CD4-positive, alpha-beta T cell treated with Interleukin-6 at 100 ng/mL for 8 hours (primary cell): ENCODE measurements at regions not wholly inside any gene's neighbourhood (a gene's known extent, or its start where the extent isn't known, plus 50 kb on each side); places are given as distances from the start of the nearest gene placed in this dataset.
"Not testable (repeated sequence)": the region's sequence is repeated elsewhere in the genome, so short reads cannot be mapped to it uniquely, and the experiment has no call there.

Source experiments
- DNase-seq: peaks from one replicate; pipeline ENCODE4 v3.0.0-alpha.2; 2020; ENCODE audit warnings: mixed read lengths, low spot score

DNA sequence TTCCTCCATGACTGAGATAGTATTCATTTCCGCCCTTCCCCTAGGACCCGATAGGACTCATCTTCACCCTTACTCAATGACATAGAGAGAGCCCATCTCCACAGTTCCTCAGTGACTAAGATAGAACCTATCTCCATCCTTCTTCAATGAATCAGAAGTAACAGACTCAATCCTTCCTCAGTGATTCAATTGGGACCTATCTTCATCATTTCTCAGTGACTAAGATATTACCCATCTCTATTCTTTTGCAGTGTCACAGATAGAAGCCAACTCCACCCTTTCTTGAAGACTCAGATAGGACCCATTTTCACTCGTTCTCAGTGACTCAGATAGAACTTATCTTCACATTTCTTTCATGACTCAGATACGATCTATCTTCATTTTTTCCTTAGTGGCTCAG lies 164.6 kb downstream of the FBXO4 start:
- DNase-seq, result no peak

DNA sequence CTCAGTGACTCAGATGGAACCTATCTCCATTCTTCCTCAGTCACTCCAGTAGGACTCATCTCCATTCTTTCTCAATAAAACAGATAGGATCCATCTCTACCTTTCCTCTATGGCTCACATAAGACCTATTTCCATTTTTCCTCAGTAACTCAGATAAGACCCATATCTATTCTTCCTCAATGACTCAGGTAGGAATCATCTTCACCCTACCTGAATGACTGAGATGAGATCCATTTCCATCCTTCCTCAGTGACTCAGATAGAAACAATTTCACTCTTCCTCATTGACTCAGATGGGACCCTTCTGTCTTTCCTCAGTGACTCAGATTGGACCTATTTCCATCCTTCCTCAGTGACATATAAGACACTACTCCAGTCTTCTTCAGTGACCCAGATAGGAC lies 165.1 kb downstream of the FBXO4 start:
- no peak for DNase-seq

DNA sequence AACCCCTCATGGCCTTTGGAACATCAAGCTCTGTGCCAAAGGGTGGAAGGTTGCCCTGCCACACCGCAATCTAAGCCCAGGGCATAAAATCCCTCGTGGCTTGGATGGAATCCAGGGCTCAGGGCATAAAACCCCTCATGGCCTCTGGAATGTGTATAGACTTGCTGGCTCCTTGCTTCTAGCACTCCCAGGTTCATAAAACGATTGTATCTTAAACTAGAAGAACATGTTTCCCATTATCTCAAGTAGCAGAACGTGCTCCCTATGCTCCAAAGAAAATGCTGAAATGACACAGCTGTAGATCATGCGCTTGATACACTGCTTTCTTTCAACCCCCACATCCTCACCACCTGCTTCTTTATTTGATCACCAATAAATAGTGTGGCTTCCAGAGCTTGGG lies 174.8 kb downstream of the FBXO4 start:
- not testable (repeated sequence) for DNase-seq

DNA sequence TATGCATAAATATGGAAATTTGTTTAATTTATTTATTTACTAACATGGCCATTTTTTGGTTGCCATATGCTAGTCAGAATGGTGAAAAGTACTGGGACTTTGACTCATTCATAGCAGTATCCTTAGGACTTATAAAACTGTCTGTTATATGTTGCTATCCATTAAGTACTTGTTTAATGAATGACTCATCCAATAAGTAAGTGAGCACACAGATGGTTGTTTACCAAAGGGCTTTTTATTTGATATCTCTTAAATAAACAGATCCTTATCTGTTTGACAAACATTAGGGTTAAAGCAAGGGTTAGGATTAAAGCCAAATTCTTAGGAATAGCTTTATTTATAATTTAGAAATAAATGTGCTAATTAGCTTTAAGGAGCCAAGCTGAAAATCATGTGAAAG lies 183.4 kb downstream of the FBXO4 start:
- no peak for DNase-seq

DNA sequence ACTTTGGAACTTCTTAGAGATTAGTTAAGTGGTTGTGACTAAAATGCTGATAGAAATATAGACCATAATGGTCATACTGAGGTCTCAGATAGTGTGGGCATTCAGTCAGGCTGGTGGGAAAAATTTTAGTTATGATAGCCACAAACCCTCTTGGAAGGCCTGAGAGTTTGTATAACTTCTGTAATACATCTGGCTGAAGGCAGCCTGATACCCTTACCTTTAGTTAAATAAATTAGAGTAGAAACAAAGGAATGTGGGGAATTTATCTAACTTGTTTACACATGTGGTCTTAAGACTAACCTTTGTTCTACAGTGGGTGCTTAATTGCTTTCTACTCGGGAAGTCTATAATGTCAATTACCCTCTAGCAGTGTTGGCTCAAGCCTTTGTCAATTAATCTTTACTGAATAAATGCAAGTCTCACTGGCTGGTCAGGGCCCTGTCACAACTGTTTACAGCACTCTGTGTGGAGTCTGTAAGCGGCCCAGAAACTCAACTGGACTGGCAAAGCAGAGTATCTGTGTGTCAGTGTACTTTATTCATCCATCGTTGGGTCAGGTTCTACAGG lies 184.0 kb downstream of the FBXO4 start:
- DNase-seq, result no peak

DNA sequence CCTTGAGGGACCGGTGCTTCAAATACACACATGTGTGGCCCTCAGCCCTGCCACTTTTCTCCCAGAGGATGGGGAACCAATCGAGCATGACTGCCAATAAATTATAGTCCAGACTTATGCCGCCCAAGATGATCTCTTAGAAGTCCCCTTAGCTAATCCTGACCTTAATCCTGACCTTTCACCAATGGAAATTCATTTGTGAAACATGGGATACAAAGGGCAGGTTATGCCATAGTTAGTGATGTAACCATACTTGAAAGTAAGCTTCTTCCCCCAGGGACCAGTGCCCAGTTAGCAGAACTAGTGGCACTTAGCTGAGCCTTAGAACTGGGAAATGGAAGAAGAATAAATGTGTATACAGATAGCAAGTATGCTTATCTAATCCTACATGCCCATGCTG lies 190.6 kb downstream of the FBXO4 start:
- not testable (repeated sequence) for DNase-seq

DNA sequence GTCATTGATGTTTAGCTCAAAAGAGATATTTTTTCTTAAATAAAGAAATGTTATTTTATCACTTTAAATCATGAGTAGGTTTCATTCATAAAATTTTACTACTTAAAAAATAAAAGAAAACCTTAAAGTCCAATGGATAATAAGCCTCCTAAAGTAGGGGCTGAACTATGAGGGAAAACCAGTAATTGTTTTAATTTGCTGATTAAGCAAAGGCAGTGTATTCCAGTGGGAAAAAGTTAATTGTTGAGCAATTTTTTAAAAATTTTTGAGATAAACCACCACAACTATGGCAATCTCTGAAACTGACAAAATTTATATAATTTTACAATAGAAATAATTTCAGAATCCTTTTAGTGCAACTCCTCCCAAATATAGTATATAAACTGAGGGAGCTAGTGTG lies 195.0 kb downstream of the FBXO4 start:
- no peak for DNase-seq

DNA sequence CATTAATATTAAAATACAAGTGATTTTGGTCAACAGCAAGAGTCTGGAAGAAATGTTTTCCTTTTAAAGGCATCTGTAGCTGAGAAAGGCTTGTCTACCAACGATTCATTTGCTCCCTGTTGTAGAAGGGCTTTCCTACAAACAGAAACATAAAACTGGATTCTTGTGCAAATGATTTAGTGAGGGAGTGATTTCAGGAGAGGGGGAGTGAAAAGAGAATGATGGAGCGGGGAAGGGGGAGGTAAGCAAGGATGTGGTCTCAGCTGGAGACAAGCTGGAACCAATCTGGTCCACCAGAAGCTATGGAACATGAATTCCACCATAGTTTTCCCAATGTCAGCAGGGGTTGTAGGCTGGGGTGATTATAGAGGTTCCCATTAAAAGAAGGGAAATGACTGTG lies 196.3 kb downstream of the FBXO4 start:
- DNase-seq, result no peak

DNA sequence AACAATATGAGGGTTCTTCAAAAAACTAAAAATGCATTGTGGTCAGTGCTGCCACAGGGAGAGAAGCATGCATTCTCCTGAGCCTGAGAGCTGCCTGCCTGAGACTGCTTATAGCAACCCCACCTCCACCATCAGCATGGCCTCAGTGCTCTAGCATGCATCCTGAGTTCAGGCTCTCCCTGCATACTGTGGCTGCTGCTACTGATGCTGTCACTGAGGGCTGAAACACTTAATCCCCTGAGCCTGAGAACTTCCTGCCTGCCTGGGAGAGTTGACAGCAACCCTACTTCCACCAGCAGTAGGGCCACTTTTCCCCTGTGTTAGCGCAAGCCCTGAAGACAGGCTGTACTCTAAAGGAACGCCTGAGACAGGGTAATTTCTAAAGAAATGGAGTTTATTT lies 206.0 kb downstream of the FBXO4 start:
- no peak for DNase-seq

DNA sequence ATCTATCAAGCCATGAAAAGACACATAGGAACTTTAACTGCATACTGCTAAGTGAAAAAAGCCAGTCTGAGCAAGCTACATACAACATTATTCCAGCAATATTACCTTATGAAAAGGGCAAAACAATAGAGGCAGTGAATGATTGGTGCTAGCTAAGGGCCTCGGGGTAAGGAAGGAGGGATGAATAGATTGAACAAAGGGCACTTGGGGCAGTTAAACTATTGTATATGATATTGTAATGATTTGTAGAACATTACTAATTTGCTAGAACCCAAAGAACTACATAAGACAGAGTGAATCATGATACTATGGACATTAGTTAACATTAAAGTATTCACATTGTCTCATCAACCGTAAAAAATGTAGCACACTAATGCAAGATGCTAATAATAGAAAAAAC lies 218.3 kb downstream of the FBXO4 start:
- DNase-seq, result no peak

DNA sequence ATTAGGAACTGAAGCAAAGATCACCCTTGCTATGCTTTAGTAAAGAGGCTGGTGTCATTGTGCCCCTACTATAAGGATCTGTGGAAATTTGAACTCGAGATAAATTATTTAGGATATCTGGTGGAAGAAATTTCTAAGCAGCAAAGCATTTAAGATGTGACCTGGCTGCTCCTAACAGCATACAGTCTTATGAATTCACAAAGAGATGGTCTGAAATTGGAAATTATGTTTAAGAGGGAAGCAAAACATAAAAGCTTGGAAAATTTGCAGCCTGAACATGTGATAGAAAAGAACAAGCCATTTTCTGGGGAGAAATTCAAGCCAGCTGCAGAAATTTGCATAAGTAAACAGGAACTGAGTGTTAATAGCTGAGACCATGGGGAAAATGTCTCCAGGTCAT lies 223.7 kb downstream of the FBXO4 start:
- DNase-seq, result no peak

DNA sequence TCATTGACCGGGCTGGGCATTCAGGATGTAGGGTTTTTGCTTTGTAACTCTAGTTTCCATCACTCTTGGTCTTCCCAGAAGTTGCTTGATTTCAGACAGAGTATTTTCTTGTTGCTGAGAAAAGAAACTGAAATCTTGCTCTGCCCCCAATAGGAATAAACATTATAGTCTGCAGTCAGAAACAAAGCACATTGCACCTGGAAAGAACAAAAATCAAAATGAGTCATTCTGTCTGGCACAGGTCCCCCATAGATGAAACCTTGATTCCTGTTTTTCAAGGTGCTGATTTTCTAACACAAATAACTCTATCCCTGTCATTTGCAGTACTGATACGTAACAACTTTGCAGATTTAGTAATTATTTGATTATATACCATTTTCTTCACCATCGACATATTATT lies 232.1 kb downstream of the FBXO4 start:
- no peak for DNase-seq

DNA sequence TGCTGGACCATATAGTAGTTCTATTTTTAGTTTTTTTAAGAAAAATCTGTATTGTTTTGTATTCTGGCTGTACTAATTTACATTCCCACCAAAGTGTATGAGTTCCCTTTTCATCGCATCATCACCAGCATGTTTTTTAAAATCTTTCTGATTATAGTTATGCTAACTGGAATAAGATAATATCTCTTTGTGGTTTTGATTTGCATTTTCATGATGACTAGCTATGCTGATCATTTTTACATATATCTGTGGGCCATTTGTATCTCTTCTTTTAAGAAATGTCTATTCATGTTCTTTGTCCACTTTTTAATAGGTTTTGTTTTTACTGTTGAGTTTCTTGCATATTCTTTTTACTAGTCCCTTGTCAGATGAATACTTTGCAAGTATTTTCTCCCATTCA lies 238.0 kb downstream of the FBXO4 start:
- no peak for DNase-seq

DNA sequence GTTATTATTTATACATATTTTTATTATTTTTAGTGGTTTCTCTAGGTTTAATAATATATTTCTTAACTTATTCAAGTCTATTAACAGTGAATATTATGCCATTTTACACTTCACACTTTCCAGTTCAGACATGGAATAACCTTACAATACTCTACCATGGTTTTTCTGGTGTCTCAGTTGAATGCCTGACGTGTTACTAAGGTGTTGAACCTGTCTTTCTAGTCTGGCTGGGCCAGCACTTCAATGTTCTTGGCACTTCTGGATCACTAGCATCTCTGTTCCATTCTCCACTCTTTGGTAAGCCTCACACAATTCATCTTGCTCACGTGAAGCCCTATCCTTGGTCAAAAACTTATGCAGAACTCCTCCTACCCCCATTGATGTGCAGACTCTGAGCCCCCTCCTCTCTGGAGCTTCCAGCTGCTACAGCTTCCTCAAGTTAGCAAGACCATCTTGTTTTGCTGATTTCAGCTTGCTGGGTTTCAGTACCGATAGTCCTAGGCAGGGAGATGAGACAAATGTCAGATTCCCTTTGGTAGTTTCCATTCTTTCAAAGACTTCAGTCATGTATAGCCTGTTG lies 243.1 kb downstream of the FBXO4 start:
- DNase-seq, result no peak

DNA sequence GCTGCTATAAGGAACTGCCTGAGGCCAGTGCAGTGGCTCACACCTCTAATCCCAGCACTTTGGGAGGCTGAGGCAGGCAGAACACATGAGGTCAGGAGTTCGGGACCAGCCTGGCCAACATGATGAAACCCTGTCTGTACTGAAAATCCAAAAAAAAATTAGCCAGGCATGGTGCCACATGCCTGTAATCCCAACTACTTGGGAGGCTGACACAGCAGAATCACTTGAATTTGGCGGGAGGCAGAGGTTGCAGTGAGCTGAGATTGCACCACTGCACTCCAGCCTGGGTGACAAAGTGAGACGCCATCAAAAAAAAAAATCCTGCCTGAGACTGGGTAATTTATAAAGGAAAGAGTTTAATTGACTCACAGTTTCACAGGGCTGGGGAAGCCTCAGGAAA lies 247.1 kb upstream of the GHR start:
- DNase-seq, result not testable (repeated sequence)

DNA sequence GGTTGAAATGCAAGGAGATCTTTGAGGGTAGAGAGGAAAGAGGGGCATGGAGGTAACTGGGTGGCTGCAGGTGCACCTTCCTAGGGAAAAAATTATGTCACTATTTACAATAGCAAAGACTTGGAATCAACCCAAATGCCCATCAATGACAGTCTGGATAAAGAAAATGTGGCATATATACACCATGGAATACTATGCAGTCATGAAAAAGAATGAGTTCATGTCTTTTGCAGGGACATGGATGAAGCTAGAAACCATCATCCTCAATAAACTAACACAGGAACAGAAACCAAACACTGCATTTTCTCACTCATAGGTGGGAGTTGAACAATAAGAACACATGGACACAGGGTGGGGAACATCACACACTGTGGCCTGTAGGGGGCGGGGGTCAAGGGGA lies 243.4 kb upstream of the GHR start:
- not testable (repeated sequence) for DNase-seq

DNA sequence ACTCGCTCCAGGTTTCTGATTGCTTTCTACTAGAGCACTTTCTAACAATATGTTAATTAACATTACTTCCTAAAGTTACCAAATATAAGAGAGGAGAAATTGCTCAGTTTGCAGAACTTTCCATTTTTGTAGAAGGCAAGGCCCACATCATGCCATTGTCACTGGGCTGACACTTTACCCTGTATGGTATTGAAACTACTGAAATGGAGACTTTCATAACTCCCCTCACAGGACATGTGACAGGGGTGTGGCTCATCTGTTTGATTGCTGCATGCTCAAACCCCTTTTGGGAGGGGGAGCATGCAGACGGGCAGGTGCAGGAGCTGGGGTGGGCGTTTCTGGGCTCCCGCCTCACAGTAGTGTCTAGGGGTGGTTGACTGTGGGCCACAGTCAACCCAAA lies 206.3 kb upstream of the GHR start:
- no peak for DNase-seq

DNA sequence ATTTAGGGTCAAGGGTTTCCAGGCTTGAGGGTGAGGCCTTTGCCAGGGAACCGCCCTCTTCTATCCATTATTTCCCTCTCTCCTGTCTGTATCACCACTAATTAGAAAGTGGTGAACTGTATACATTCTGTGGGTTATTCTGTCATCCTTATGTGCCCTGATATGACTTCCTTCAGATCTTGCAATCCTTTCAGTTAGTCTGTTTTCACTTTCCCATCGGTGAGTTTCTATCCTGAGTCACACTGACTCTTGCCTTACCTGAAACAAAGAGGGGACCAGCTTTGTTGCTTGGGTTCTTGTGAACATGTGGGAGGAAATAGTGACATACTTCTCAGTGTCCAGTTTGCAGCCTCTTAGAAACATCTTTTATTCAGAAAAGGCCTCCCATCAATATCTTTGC lies 205.4 kb upstream of the GHR start:
- DNase-seq, result no peak

DNA sequence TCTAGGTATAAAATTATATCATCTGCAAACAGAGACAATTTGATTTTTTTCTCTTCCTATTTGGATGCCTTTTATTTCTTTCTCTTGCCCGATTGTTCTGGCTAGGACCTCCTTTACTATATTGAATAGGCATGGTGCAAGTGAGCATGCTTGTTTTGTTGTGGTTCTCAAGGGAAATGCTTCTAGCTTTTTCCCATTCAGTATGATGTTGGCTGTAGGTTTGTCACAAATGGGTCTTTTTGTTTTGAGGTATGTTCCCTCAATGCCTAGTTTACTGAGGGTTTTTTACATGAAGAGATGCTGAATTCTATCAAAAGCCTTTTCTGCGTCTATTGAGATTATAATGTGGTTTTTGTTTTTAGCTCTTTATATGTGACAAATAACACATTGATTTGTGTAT lies 198.2 kb upstream of the GHR start:
- no peak for DNase-seq

DNA sequence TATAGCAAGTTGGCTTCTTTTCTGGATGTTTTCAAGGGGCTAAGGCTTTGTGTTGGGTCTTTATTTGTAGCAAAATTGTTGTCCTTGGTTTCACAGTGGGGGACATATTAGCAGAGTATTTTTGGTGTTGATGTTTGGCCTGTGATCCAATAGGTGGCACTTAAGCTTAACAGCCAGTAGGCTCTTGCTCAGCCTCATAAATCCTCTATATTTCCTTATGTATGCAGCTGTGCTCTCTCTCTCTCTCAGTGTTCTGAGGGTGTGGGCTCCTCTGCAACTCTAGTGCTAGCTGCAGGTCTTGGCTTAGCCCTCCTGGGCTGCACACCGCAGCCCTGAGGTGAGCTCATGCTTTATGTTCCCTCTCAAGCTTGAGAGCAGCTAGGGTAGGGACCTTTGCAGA lies 195.0 kb upstream of the GHR start:
- DNase-seq, result no peak

DNA sequence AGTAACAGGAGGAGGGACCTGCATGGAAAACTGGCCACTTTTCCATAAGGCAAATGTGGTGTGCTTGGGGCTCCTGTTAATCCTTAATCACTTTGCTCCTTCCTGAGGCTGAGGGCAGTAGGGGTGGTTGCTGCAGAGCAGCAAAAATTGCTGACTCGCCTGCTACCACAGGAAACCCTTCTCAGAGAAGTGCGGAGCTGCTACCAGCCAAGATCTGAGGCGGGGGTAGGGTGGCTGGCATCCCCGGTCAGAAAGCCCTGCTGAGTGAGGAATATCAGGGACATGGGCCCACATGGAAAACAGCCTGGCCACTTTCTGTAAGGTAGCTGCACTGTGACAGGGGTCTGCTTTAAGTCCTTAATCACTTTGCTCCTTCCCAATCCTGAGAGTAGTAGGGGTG lies 192.4 kb upstream of the GHR start:
- no peak for DNase-seq

DNA sequence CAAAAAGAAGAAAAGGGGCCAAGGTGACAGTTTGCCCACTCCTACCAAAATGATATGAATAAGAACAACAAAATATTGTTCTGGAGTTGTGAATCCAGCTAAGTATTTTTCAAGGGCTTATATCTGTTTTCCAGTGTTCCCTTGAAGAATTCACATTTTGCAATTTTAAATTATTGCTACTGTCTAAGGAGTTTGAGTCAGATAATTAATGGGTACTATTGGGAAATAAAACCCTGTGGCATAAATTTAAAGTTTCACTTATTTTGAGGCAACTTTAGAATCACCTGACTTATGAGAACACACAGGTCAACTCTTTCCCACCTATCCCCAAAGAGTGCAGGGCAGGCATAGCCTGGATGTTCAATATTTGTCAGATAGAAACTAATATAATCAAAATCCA lies 188.0 kb upstream of the GHR start:
- DNase-seq, result no peak

DNA sequence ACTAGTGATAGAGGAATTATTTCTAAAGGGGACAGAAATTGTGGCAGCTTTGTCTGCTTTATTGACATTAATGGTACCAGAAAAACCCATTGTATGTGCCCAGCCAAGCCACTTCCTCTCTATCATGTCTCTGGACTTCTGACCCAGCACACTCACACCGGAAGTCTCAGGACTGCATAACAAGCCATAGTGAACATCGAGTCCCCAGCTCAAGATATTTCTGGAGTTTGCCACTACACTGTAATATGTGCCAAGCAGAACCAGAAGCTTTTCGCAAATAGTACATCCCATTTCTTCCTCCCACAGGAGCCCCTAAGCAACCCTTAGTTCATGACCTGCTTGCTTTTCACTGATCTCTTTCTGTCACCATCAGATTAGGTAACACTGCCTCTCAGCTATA lies 187.4 kb upstream of the GHR start:
- DNase-seq, result no peak

DNA sequence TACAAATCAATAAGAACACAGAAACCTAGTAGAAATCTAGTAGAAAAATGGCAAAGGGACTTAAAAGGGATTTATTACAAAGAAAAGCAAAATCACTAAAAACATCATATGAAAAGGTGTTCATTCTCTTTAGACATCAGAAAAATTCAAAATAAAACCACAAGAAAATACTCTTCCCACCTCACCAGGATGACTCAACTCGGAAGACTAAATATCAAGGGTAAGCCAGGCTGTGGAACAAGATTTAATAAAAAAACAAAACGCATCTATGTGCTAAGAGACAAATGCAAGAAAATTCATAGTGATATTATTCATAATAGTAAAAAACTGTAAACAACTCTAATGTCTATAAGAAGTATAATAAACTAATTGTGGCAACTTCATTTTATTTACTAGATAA lies 181.6 kb upstream of the GHR start:
- DNase-seq, result no peak

DNA sequence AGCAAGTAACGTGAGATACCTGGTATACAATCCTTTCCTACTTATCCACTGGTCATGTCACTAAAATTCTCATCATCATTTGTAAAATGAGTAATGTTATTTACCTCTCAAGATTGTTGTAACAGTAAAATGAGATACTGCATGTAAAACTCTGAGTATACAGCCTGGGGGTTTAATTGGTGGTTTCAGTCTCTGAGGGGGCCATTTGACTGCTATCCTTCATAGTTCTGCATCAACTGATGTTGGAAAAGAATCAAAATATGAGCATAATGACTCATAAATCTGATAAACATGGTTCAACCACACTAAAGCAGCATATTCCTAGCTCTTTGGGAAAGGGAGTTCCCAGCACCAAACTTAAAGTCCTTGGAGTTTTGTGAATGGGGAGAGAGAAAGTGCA lies 181.0 kb upstream of the GHR start:
- no peak for DNase-seq
